Keratinocyte (primary cell): ENCODE measurements at regions not wholly inside any gene's neighbourhood (a gene's known extent, or its start where the extent isn't known, plus 50 kb on each side); places are given as distances from the start of the nearest gene placed in this dataset.

ENCODE experiments used
- CTCF ChIP-seq, 3 experiments: IDR thresholded peaks in 1 of 3; conservative IDR thresholded peaks in 1 of 3; optimal IDR thresholded peaks in 1 of 3; 2 replicates in 2 of 3; 3 replicates in 1 of 3; pipeline versions ENCODE3 to v1.5.1; 2011; ENCODE audit warnings: low read length in 3 of 3, mild to moderate bottlenecking in 3 of 3, moderate library complexity in 2 of 3, control low read depth in 1 of 3, inconsistent platforms in 1 of 3; ENCODE audit not compliant: insufficient read depth in 2 of 3; ENCODE audit errors: extremely low read depth in 1 of 3
- EZH2 ChIP-seq: IDR thresholded peaks from one replicate; pipeline ENCODE4 v1.6.1; 2012; ENCODE audit warnings: inconsistent platforms, mild to moderate bottlenecking, low read length, moderate library complexity

- TF ChIP-seq EZH2 (no peak), CTCF (optimal IDR thresholded peaks at IDR 0.05 in 1 of 3, IDR thresholded peaks at IDR 0.05 in 1 of 3, conservative IDR thresholded peaks at IDR 0.05 in 1 of 3; ENCODE audit: extremely low read depth in 1 of 3, insufficient read depth in 2 of 3, low read length in 3 of 3) (no peak)
Observed at GRCh38 chr5:52255308-52255707, 532.4 kb upstream of the ITGA1 start.
